B cell (primary cell): ENCODE measurements at regions not wholly inside any gene's neighbourhood (a gene's known extent, or its start where the extent isn't known, plus 50 kb on each side); places are given as distances from the start of the nearest gene placed in this dataset.

Experiments used
- ATAC-seq: fragments of 200-7000 bp; cut with Tn5 transposase; one replicate; pipeline ENCODE4 v1.10.0; 2021; ENCODE audit warnings: low read depth, mild to moderate bottlenecking, moderate number of reproducible peaks, moderate library complexity
- CTCF ChIA-PET: fragments of 350-600 bp; sonication (Branson Sonifier 250); formaldehyde crosslinking; loops from one replicate; lab custom pipeline; 2021; ENCODE audit warnings: antibody characterized with exemption, inconsistent platforms; lab: Charles Lee
- POLR2A ChIA-PET: fragments of 350-600 bp; sonication (Branson Sonifier 250); formaldehyde crosslinking; loops from one replicate; lab custom pipeline; 2021; ENCODE audit warnings: antibody characterized with exemption; lab: Charles Lee
- DNase-seq: peaks from one replicate; pipeline ENCODE4 v3.0.0; 2013
- H2AFZ ChIP-seq: 2 replicates; pipeline ENCODE4 v1.6.1; 2012; ENCODE audit warnings: mild to moderate bottlenecking, low read depth, low read length; ENCODE audit not compliant: insufficient read depth, poor library complexity, severe bottlenecking
- H3K27ac ChIP-seq, 2 donors: 1 replicate in 1 of 2; 2 replicates in 1 of 2; pipeline ENCODE4 v1.5.1; 2012 to 2013; ENCODE audit warnings: low read length in 2 of 2, mild to moderate bottlenecking in 2 of 2, moderate library complexity in 1 of 2
- H3K27me3 ChIP-seq, 4 experiments: fragments of 200-600 bp in 1 of 4; sonication (generic) in 1 of 4; replicated peaks in 1 of 4; 1 replicate in 2 of 4; 2 replicates in 2 of 4; pipeline versions ENCODE4 v1.6.1 to v1.7.0; 2013 to 2016; ENCODE audit warnings: low read length in 3 of 4, mild to moderate bottlenecking in 2 of 4, mixed read lengths in 1 of 4, moderate library complexity in 1 of 4; ENCODE audit not compliant: insufficient read depth in 4 of 4, control insufficient read depth in 3 of 4; ENCODE audit errors: control extremely low read depth in 1 of 4
- H3K36me3 ChIP-seq, 2 experiments: replicated peaks in 1 of 2; 1 replicate in 1 of 2; 2 replicates in 1 of 2; pipeline versions ENCODE4 v1.6.1 to v1.7.1; 2013; ENCODE audit warnings: low read length in 1 of 2; ENCODE audit not compliant: insufficient read depth in 2 of 2, control insufficient read depth in 1 of 2; ENCODE audit errors: control extremely low read depth in 1 of 2, extremely low read depth in 1 of 2
- H3K4me1 ChIP-seq, 2 donors: fragments of 200-600 bp in 1 of 2; sonication (generic) in 1 of 2; 1 replicate in 1 of 2; 2 replicates in 1 of 2; pipeline versions ENCODE4 v1.5.1 to v1.6.1; 2013 to 2017; ENCODE audit warnings: low read length in 2 of 2; ENCODE audit not compliant: control insufficient read depth in 2 of 2, insufficient read depth in 2 of 2
- H3K4me2 ChIP-seq: replicated peaks from 2 replicates; pipeline ENCODE3; 2012; ENCODE audit warnings: mild to moderate bottlenecking, low read depth, low read length; ENCODE audit not compliant: poor library complexity, severe bottlenecking
- H3K4me3 ChIP-seq, 5 experiments: fragments of 200-600 bp in 1 of 5; sonication (generic) in 1 of 5; 1 replicate in 3 of 5; 2 replicates in 2 of 5; pipeline versions ENCODE4 v1.5.1 to v1.7.0; 2011 to 2016; ENCODE audit warnings: low read length in 4 of 5, mild to moderate bottlenecking in 4 of 5, low read depth in 2 of 5, control low read depth in 1 of 5, moderate library complexity in 1 of 5; ENCODE audit not compliant: insufficient read depth in 1 of 5; ENCODE audit errors: control extremely low read depth in 1 of 5, extremely low read depth in 1 of 5
- H3K79me2 ChIP-seq: fragments of 200-600 bp; sonication (generic); one replicate; pipeline ENCODE4 v1.6.0; 2016; ENCODE audit warnings: low read length; ENCODE audit not compliant: control insufficient read depth, insufficient read depth
- H3K9ac ChIP-seq: fragments of 200-600 bp; sonication (generic); 2 replicates; pipeline ENCODE4 v1.6.1; 2017; ENCODE audit warnings: mild to moderate bottlenecking, low read length, moderate library complexity
- H3K9me3 ChIP-seq, 3 donors: one replicate each; pipeline versions ENCODE4 v1.6.1 to v1.7.1; 2013; ENCODE audit warnings: low read length in 2 of 3; ENCODE audit not compliant: control insufficient read depth in 2 of 3, insufficient read depth in 1 of 3; ENCODE audit errors: control extremely low read depth in 1 of 3
- H4K20me1 ChIP-seq: 2 replicates; pipeline ENCODE4 v1.6.0; 2012; ENCODE audit warnings: mild to moderate bottlenecking, low read length; ENCODE audit not compliant: insufficient read depth, control insufficient read depth, poor library complexity, severe bottlenecking
- H3K27ac Mint-ChIP-seq: one replicate; pipeline ENCODE4 v1.8.0; 2021; ENCODE audit warnings: mixed read lengths
- H3K27me3 Mint-ChIP-seq: one replicate; pipeline ENCODE4 v1.8.0; 2021; ENCODE audit warnings: mixed read lengths
- H3K4me1 Mint-ChIP-seq: one replicate; pipeline ENCODE4 v1.8.0; 2021; ENCODE audit warnings: mixed read lengths
- H3K4me3 Mint-ChIP-seq: one replicate; pipeline ENCODE4 v1.8.0; 2021; ENCODE audit warnings: mixed read lengths
- H3K9me3 Mint-ChIP-seq: one replicate; pipeline ENCODE4 v1.8.0; 2022; ENCODE audit warnings: mixed read lengths; ENCODE audit not compliant: insufficient read depth
- EZH2 ChIP-seq: IDR thresholded peaks from 2 replicates; pipeline ENCODE4 v1.6.1; 2012; ENCODE audit warnings: borderline replicate concordance, low read depth, mild to moderate bottlenecking, moderate library complexity, low read length; ENCODE audit not compliant: insufficient read depth, poor library complexity, severe bottlenecking
- WGBS: methylation state at CpG from one replicate; pipeline ENCODE4 v1.1.5; 2013; ENCODE audit warnings: missing lambda C conversion rate; ENCODE audit not compliant: insufficient coverage; 5-methylcytosine and 5-hydroxymethylcytosine counted together
- intact Hi-C: fragments of 100-400 bp; cut with micrococcal nuclease; formaldehyde crosslinking; loops from one replicate; pipeline ENCODE4 v1.10.0; 2022
- TF ChIP-seq, protein P1 (sequence below): fragments of 200-600 bp; IDR thresholded peaks from one replicate; pipeline ENCODE4 v1.8.0; 2022; ENCODE audit warnings: antibody characterized with exemption, mild to moderate bottlenecking

DNA sequence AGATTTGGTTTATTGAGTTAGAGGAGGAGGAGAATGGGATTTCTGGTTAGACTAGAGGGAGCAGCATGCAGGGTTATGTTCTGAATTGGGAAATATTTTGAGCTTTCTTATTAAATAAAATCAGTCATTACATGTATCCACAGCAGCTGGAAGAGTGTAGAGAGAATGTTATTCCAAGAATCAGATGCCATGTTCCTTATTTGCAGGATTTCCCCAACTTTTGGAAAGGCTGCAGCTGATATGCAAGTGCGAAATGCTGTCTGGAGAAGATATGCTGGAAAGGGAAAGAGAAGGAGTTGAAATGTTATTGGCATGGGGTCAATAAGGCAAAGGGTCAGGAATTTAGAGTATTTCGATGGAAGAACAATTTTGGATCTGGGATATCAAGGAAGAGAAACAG is 255.8 kb downstream of the MTX2 start:
- Histone ChIP-seq H3K4me1 (no peaks in the 10 kb centered on the region), H3K4me3 (no peak overlapping the region), H2AFZ (no peak overlapping the region), H3K27me3 (peaks cover 0 to 10% (median 0%) of the 10 kb centered on the region in 4 experiments), H3K9me3 (peaks cover 0 to 1% (median 0%) of the 10 kb centered on the region in 3 donors), H4K20me1 (no peaks in the 10 kb centered on the region), H3K4me2 (no peak overlapping the region), H3K79me2 (no peaks in the 10 kb centered on the region), H3K36me3 (no peaks in the 10 kb centered on the region), H3K9ac (no peak overlapping the region), H3K27ac (no peak overlapping the region)
- intact Hi-C loops: no loop called here
- POLR2A ChIA-PET: interaction anchor here (0.6 kb wide), 1 partner anchor 88 kb away, joined by 4 read pairs; no protein-coding TSS in a partner anchor
- ATAC-seq: no peak
- H3K4me1 Mint-ChIP-seq: no peaks in the 10 kb centered on the region
- peaks cover 34% of the 10 kb centered on the region for H3K27me3 Mint-ChIP-seq
- CTCF ChIA-PET: no interaction called here
- H3K9me3 Mint-ChIP-seq: no peaks in the 10 kb centered on the region
- no peak overlapping the region for H3K27ac Mint-ChIP-seq
- no peak for TF ChIP-seq EZH2
- TF ChIP-seq, protein P1, sequence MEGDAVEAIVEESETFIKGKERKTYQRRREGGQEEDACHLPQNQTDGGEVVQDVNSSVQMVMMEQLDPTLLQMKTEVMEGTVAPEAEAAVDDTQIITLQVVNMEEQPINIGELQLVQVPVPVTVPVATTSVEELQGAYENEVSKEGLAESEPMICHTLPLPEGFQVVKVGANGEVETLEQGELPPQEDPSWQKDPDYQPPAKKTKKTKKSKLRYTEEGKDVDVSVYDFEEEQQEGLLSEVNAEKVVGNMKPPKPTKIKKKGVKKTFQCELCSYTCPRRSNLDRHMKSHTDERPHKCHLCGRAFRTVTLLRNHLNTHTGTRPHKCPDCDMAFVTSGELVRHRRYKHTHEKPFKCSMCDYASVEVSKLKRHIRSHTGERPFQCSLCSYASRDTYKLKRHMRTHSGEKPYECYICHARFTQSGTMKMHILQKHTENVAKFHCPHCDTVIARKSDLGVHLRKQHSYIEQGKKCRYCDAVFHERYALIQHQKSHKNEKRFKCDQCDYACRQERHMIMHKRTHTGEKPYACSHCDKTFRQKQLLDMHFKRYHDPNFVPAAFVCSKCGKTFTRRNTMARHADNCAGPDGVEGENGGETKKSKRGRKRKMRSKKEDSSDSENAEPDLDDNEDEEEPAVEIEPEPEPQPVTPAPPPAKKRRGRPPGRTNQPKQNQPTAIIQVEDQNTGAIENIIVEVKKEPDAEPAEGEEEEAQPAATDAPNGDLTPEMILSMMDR: no peak
- DNase-seq: no peak
- no peak overlapping the region for H3K4me3 Mint-ChIP-seq
- 88% methylated on average over 1 of the region's 2 CpGs for WGBS

DNA sequence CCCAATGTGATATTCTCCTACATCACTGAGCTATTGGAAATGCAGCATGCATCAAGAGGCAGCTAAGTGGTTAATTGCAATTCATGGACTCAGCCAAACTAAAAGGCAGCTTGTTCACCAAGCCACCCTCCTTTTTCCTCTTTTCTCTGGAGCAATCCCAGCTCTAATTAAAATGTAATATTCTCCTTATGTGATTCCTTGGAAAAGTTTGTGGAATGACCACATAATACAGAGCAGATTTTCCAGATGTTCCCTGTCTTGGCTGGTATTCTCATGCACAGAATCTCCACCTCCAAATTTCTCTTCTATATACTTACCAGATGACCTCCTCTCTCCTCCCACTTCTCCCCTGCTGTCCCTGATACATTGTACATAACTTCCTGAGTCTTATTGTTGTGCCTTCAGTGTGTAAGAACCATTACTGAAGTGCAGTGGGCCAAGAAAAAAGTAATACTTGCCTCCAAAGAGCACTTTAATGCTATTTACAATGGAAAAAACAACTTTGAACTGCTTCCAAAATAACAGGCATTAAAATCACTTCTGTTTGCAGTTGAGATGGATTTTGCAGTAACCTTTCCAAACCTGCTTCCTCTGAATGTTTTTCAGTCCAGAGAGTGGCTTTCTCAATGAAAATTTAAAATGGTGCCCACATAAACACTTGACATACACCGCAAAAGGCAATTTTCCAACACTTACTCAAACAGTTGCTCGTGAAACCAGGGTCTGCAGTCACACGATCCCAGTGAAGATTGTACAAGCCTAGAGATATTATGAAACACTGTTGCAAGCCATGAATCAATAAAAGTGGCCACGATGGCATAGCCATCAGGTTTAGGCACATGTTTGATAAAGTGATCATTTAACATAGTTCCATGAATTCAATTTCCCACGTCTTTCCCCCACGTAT is 258.0 kb downstream of the MTX2 start:
- TF ChIP-seq, protein P1: no peak
- TF ChIP-seq EZH2: no peak
- H3K4me2 ChIP-seq: no peak overlapping the region
- DNase-seq (no peak), ATAC-seq (no peak)
- ChIA-PET CTCF (no interaction called here), POLR2A (no interaction called here)
- H4K20me1 ChIP-seq: no peaks in the 10 kb centered on the region
- H3K9me3 ChIP-seq: peaks cover 0 to 1% (median 0%) of the 10 kb centered on the region in 3 donors
- H3K9ac ChIP-seq: no peak overlapping the region
- intact Hi-C loops: no loop called here
- H3K4me3 Mint-ChIP-seq: no peak overlapping the region
- H3K36me3 ChIP-seq: no peaks in the 10 kb centered on the region
- H3K79me2 ChIP-seq: no peaks in the 10 kb centered on the region
- 100% methylated on average over 1 of the region's 6 CpGs for WGBS
- H2AFZ ChIP-seq: no peak overlapping the region
- no peak overlapping the region for H3K4me3 ChIP-seq
- H3K27me3 Mint-ChIP-seq: peaks cover 33% of the 10 kb centered on the region
- H3K27ac Mint-ChIP-seq: no peak overlapping the region
- no peaks in the 10 kb centered on the region for H3K4me1 Mint-ChIP-seq
- H3K27ac ChIP-seq: no peak overlapping the region
- no peaks in the 10 kb centered on the region for H3K9me3 Mint-ChIP-seq
- H3K4me1 ChIP-seq: no peaks in the 10 kb centered on the region
- H3K27me3 ChIP-seq: peaks cover 0 to 10% (median 0%) of the 10 kb centered on the region in 4 experiments
